Astrocyte (in vitro differentiated cells and primary cell): ENCODE measurements at regions not wholly inside any gene's neighbourhood (a gene's known extent, or its start where the extent isn't known, plus 50 kb on each side); places are given as distances from the start of the nearest gene placed in this dataset.

Experiments used
- DNase-seq: peaks from one replicate; pipeline ENCODE4 v3.0.0-alpha.2; 2010; ENCODE audit warnings: low read depth
- FAIRE-seq: peaks from 2 replicates; lab custom pipeline; 2011; peaks lifted over from hg19 to GRCh38; lab: Jason Lieb, UNC
- H2AFZ ChIP-seq: 2 replicates; pipeline ENCODE4 v1.6.0; 2012; ENCODE audit warnings: low read depth, low read length, inconsistent platforms
- H3K27ac ChIP-seq: 2 replicates; pipeline ENCODE4 v1.5.1; 2011; ENCODE audit warnings: low read depth, low read length, inconsistent platforms
- H3K27me3 ChIP-seq: 2 replicates; pipeline ENCODE4 v1.6.0; 2011; ENCODE audit warnings: low read length, inconsistent platforms; ENCODE audit not compliant: insufficient read depth
- H3K36me3 ChIP-seq: 2 replicates; pipeline ENCODE4 v1.5.1; 2011; ENCODE audit warnings: low read length, inconsistent platforms; ENCODE audit not compliant: insufficient read depth
- H3K4me1 ChIP-seq: 2 replicates; pipeline ENCODE4 v1.5.1; 2011; ENCODE audit warnings: low read length, inconsistent platforms; ENCODE audit not compliant: insufficient read depth
- H3K4me2 ChIP-seq: 2 replicates; pipeline ENCODE4 v1.6.0; 2012; ENCODE audit warnings: low read length, inconsistent platforms
- H3K4me3 ChIP-seq: 2 replicates; pipeline ENCODE4 v1.5.1; 2011; ENCODE audit warnings: low read depth, mild to moderate bottlenecking, low read length, inconsistent platforms; ENCODE audit not compliant: insufficient read depth
- H3K79me2 ChIP-seq: 2 replicates; pipeline ENCODE4 v1.6.0; 2012; ENCODE audit warnings: mild to moderate bottlenecking, low read length, inconsistent platforms; ENCODE audit not compliant: insufficient read depth
- H3K9ac ChIP-seq: 2 replicates; pipeline ENCODE4 v1.6.0; 2012; ENCODE audit warnings: mild to moderate bottlenecking, low read length, inconsistent platforms
- H3K9me3 ChIP-seq: 2 replicates; pipeline ENCODE4 v1.5.1; 2012; ENCODE audit warnings: low read depth, mild to moderate bottlenecking, low read length, inconsistent platforms; ENCODE audit not compliant: insufficient read depth
- H4K20me1 ChIP-seq: 2 replicates; pipeline ENCODE4 v1.6.0; 2012; ENCODE audit warnings: low read length, inconsistent platforms; ENCODE audit not compliant: insufficient read depth
- H3K27ac Mint-ChIP-seq: one replicate; pipeline ENCODE4 v1.8.0; 2021; ENCODE audit warnings: mild to moderate bottlenecking, mixed read lengths; ENCODE audit not compliant: unreplicated experiment
- H3K27me3 Mint-ChIP-seq: one replicate; pipeline ENCODE4 v1.8.0; 2021; ENCODE audit warnings: low read depth, mixed read lengths; ENCODE audit not compliant: unreplicated experiment
- H3K36me3 Mint-ChIP-seq: one replicate; pipeline ENCODE4 v1.8.0; 2021; ENCODE audit warnings: low read depth, mixed read lengths; ENCODE audit not compliant: unreplicated experiment
- H3K4me1 Mint-ChIP-seq: one replicate; pipeline ENCODE4 v1.8.0; 2021; ENCODE audit warnings: low read depth, mixed read lengths; ENCODE audit not compliant: unreplicated experiment
- H3K4me3 Mint-ChIP-seq: one replicate; pipeline ENCODE4 v1.8.0; 2021; ENCODE audit warnings: mild to moderate bottlenecking, moderate library complexity, mixed read lengths; ENCODE audit not compliant: unreplicated experiment
- H3K9me3 Mint-ChIP-seq: one replicate; pipeline ENCODE4 v1.8.0; 2021; ENCODE audit warnings: mild to moderate bottlenecking, mixed read lengths; ENCODE audit not compliant: unreplicated experiment
- EZH2 ChIP-seq: IDR thresholded peaks from 2 replicates; pipeline ENCODE4 v1.6.1; 2012; ENCODE audit warnings: mild to moderate bottlenecking, low read length, inconsistent platforms; ENCODE audit not compliant: insufficient read depth
- TF ChIP-seq, protein P1 (sequence below): IDR thresholded peaks from 2 replicates; pipeline ENCODE4 v1.5.1; 2011; ENCODE audit warnings: low read depth, mild to moderate bottlenecking, inconsistent platforms, low read length, moderate library complexity; ENCODE audit not compliant: insufficient read depth

DNA sequence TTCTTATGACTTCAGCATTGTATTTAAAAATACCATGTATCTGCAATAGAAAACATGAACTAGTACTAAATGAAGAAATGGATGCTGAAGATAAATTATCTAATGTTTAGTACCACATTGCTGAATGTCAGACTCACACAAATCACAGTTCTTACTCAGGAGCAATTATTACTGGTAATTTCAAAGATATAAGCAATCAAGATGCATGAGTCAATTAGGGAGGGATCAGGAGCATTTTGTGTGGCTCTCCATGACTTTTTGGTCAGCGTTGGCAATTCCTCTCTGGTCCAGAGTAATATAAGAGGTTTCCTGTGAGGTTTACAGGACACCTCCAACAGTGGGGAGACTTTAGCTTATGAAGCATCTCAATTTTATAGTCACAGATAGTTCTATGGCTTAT, 167.0 kb upstream of the PCDH7 start:
- no peaks in the 10 kb centered on the region for H3K36me3 ChIP-seq
- H3K27ac ChIP-seq: no peak overlapping the region
- no peak overlapping the region for H3K4me2 ChIP-seq
- H3K79me2 ChIP-seq: no peaks in the 10 kb centered on the region
- Mint-ChIP-seq H3K27ac (no peak overlapping the region), H3K4me1 (peaks cover 10% of the 10 kb centered on the region), H3K4me3 (no peak overlapping the region), H3K36me3 (no peaks in the 10 kb centered on the region), H3K27me3 (no peaks in the 10 kb centered on the region), H3K9me3 (peaks cover 3% of the 10 kb centered on the region)
- DNase-seq: no peak
- no peaks in the 10 kb centered on the region for H3K9me3 ChIP-seq
- no peak overlapping the region for H3K4me3 ChIP-seq
- TF ChIP-seq, protein P1, sequence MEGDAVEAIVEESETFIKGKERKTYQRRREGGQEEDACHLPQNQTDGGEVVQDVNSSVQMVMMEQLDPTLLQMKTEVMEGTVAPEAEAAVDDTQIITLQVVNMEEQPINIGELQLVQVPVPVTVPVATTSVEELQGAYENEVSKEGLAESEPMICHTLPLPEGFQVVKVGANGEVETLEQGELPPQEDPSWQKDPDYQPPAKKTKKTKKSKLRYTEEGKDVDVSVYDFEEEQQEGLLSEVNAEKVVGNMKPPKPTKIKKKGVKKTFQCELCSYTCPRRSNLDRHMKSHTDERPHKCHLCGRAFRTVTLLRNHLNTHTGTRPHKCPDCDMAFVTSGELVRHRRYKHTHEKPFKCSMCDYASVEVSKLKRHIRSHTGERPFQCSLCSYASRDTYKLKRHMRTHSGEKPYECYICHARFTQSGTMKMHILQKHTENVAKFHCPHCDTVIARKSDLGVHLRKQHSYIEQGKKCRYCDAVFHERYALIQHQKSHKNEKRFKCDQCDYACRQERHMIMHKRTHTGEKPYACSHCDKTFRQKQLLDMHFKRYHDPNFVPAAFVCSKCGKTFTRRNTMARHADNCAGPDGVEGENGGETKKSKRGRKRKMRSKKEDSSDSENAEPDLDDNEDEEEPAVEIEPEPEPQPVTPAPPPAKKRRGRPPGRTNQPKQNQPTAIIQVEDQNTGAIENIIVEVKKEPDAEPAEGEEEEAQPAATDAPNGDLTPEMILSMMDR: no peak
- TF ChIP-seq EZH2: no peak
- H3K27me3 ChIP-seq: no peaks in the 10 kb centered on the region
- no peak for FAIRE-seq
- no peak overlapping the region for H2AFZ ChIP-seq
- no peak overlapping the region for H3K9ac ChIP-seq
- H4K20me1 ChIP-seq: no peaks in the 10 kb centered on the region
- H3K4me1 ChIP-seq: no peaks in the 10 kb centered on the region

DNA sequence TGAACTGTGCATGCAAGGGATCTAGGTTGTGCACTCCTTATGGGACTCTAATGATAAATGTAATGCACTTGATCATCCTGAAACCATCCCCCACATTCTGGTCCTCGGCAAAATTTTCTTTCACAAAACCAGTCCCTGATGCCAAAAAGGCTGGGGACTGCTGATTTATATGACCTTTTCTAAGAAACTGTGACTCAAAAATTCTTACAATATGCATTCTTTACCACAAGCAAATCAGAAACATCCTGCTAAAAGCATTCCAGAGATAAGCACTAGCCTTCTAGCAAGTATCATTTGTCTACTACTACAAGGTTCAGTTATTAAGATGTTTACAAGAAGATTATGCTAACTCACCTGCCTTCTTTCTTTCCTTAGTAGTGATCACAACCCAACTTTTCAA, 166.5 kb upstream of the PCDH7 start:
- H3K27ac Mint-ChIP-seq: no peak overlapping the region
- no peaks in the 10 kb centered on the region for H3K4me1 ChIP-seq
- H3K4me2 ChIP-seq: no peak overlapping the region
- DNase-seq (peak; percentile 3), FAIRE-seq (no peak)
- no peaks in the 10 kb centered on the region for H3K27me3 ChIP-seq
- H3K9ac ChIP-seq: no peak overlapping the region
- no peak overlapping the region for H3K27ac ChIP-seq
- H3K36me3 Mint-ChIP-seq: no peaks in the 10 kb centered on the region
- no peaks in the 10 kb centered on the region for H3K9me3 ChIP-seq
- peaks cover 3% of the 10 kb centered on the region for H3K9me3 Mint-ChIP-seq
- no peaks in the 10 kb centered on the region for H4K20me1 ChIP-seq
- no peaks in the 10 kb centered on the region for H3K27me3 Mint-ChIP-seq
- TF ChIP-seq EZH2: no peak
- TF ChIP-seq, protein P1: no peak
- H2AFZ ChIP-seq: no peak overlapping the region
- H3K4me3 ChIP-seq: no peak overlapping the region
- no peak overlapping the region for H3K4me3 Mint-ChIP-seq
- peaks cover 10% of the 10 kb centered on the region for H3K4me1 Mint-ChIP-seq
- no peaks in the 10 kb centered on the region for H3K79me2 ChIP-seq
- no peaks in the 10 kb centered on the region for H3K36me3 ChIP-seq

DNA sequence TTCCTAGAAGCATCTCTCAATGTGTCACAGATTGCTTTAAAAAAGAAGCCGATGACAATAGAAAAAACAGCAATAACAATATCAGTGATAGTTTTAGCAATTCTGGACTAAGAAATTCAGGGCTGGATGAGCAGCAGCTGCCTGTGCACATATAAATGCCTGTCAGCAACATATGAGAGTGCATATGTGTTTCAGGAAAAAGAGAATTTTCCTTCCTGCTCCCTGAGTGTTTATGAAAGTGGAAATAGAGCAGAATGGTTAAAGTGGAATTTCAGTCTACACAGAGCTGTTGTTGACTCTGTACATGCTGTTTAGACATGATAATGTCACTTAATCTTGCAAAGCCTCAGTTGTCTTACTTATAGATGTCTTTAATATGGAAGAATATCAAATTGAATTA, 164.4 kb upstream of the PCDH7 start:
- Histone ChIP-seq H3K36me3 (no peaks in the 10 kb centered on the region), H3K4me3 (no peak overlapping the region), H3K27me3 (no peaks in the 10 kb centered on the region), H3K9me3 (no peaks in the 10 kb centered on the region), H3K27ac (no peak overlapping the region), H3K4me1 (no peaks in the 10 kb centered on the region), H3K4me2 (no peak overlapping the region), H3K9ac (no peak overlapping the region), H2AFZ (no peak overlapping the region), H3K79me2 (no peaks in the 10 kb centered on the region), H4K20me1 (no peaks in the 10 kb centered on the region)
- Mint-ChIP-seq H3K27me3 (no peaks in the 10 kb centered on the region), H3K27ac (no peak overlapping the region), H3K9me3 (peaks cover 3% of the 10 kb centered on the region), H3K4me1 (peaks cover 10% of the 10 kb centered on the region), H3K4me3 (no peak overlapping the region), H3K36me3 (no peaks in the 10 kb centered on the region)
- no peak for FAIRE-seq
- no peak for DNase-seq
- TF ChIP-seq EZH2: no peak
